Epithelial cell of prostate (primary cell): ENCODE measurements at regions not wholly inside any gene's neighbourhood (a gene's known extent, or its start where the extent isn't known, plus 50 kb on each side); places are given as distances from the start of the nearest gene placed in this dataset.

Source experiments
- DNase-seq: peaks from one replicate; pipeline ENCODE4 v3.0.0-alpha.2; 2011; ENCODE audit warnings: low read depth, low spot score
- H3K27ac ChIP-seq: fragments of 450-650 bp; 2 replicates; pipeline ENCODE4 v1.5.1; 2017; ENCODE audit warnings: mild to moderate bottlenecking

GRCh38 chr9:1617419-1617818 lies 397.7 kb upstream of the SMARCA2 start:
- no peak for DNase-seq
- no peak overlapping the region for H3K27ac ChIP-seq

GRCh38 chr9:1619915-1620710 lies 395.0 kb upstream of the SMARCA2 start:
- H3K27ac ChIP-seq = no peak overlapping the region
- DNase-seq = no peak

- DNase-seq = no peak
Measured at GRCh38 chr9:1637401-1637800, 377.7 kb upstream of the SMARCA2 start.

GRCh38 chr9:1639166-1639565 lies 376.0 kb upstream of the SMARCA2 start:
- H3K27ac ChIP-seq = no peak overlapping the region
- DNase-seq = no peak

More at GRCh38 chr9:1637401-1637800, 377.7 kb upstream of the SMARCA2 start:
- no peak overlapping the region for H3K27ac ChIP-seq

GRCh38 chr9:1647776-1648175 lies 367.4 kb upstream of the SMARCA2 start:
- DNase-seq = peak; percentile 54
- H3K27ac ChIP-seq = no peak overlapping the region

GRCh38 chr9:1653282-1653681 lies 361.9 kb upstream of the SMARCA2 start:
- no peak overlapping the region for H3K27ac ChIP-seq

GRCh38 chr9:1658661-1659362 lies 356.3 kb upstream of the SMARCA2 start:
- no peak overlapping the region for H3K27ac ChIP-seq
- no peak for DNase-seq

More at GRCh38 chr9:1653282-1653681, 361.9 kb upstream of the SMARCA2 start:
- DNase-seq = no peak

GRCh38 chr9:1659363-1659690 lies 355.8 kb upstream of the SMARCA2 start:
- no peak overlapping the region for H3K27ac ChIP-seq
- no peak for DNase-seq

GRCh38 chr9:1668441-1668840 lies 346.7 kb upstream of the SMARCA2 start:
- H3K27ac ChIP-seq = no peak overlapping the region
- no peak for DNase-seq

- no peak for DNase-seq
- H3K27ac ChIP-seq = no peak overlapping the region
Measured at GRCh38 chr9:1673300-1673699, 341.8 kb upstream of the SMARCA2 start.

GRCh38 chr9:1676771-1677170 lies 338.4 kb upstream of the SMARCA2 start:
- no peak overlapping the region for H3K27ac ChIP-seq
- DNase-seq = no peak

GRCh38 chr9:1683951-1684350 lies 331.2 kb upstream of the SMARCA2 start:
- H3K27ac ChIP-seq = no peak overlapping the region
- DNase-seq = no peak

- no peak overlapping the region for H3K27ac ChIP-seq
- no peak for DNase-seq
Measured at GRCh38 chr9:1698991-1699390, 316.2 kb upstream of the SMARCA2 start.

- no peak for DNase-seq
- no peak overlapping the region for H3K27ac ChIP-seq
Measured at GRCh38 chr9:1701113-1701512, 314.0 kb upstream of the SMARCA2 start.

- no peak overlapping the region for H3K27ac ChIP-seq
- no peak for DNase-seq
Measured at GRCh38 chr9:1702701-1703100, 312.4 kb upstream of the SMARCA2 start.

- H3K27ac ChIP-seq = no peak overlapping the region
- DNase-seq = peak; percentile 3
Measured at GRCh38 chr9:1707291-1707690, 307.9 kb upstream of the SMARCA2 start.

GRCh38 chr9:1708219-1708618 lies 306.9 kb upstream of the SMARCA2 start:
- H3K27ac ChIP-seq = no peak overlapping the region
- no peak for DNase-seq

- no peak overlapping the region for H3K27ac ChIP-seq
- no peak for DNase-seq
Measured at GRCh38 chr9:1709347-1709746, 305.8 kb upstream of the SMARCA2 start.

GRCh38 chr9:1712861-1713450 lies 302.2 kb upstream of the SMARCA2 start:
- DNase-seq = no peak

GRCh38 chr9:1713841-1714240 lies 301.3 kb upstream of the SMARCA2 start:
- DNase-seq = no peak
- no peak overlapping the region for H3K27ac ChIP-seq

More at GRCh38 chr9:1712861-1713450, 302.2 kb upstream of the SMARCA2 start:
- H3K27ac ChIP-seq = no peak overlapping the region

GRCh38 chr9:1717882-1718281 lies 297.3 kb upstream of the SMARCA2 start:
- DNase-seq = no peak
- H3K27ac ChIP-seq = no peak overlapping the region
